Stimulated activated CD4-positive, alpha-beta T cell treated with anti-CD3 and anti-CD28 coated beads, Interleukin-2, amount 100 ng/mL, for 24 hours (primary cell): ENCODE measurements at regions not wholly inside any gene's neighbourhood (a gene's known extent, or its start where the extent isn't known, plus 50 kb on each side); places are given as distances from the start of the nearest gene placed in this dataset.
"Not testable (repeated sequence)": the region's sequence is repeated elsewhere in the genome, so short reads cannot be mapped to it uniquely, and the experiment has no call there.

Experiments
- DNase-seq, 2 donors: peaks; one replicate each; pipeline ENCODE4 v3.0.0-alpha.2; 2020

- DNase-seq = no peak
These were observed 122.5 kb upstream of the WDR75 start for GRCh38 chr2:189318761-189319160.

GRCh38 chr2:189319424-189319823 is 121.8 kb upstream of the WDR75 start:
- not testable (repeated sequence) for DNase-seq

GRCh38 chr2:189327879-189328847 is 113.1 kb upstream of the WDR75 start:
- DNase-seq = no peak

GRCh38 chr2:189328848-189329245 is 112.4 kb upstream of the WDR75 start:
- no peak for DNase-seq

- no peak for DNase-seq
These were observed 104.8 kb upstream of the WDR75 start for GRCh38 chr2:189336276-189336975.

GRCh38 chr2:189337656-189338055 is 103.6 kb upstream of the WDR75 start:
- no peak for DNase-seq

- DNase-seq = no peak
These were observed 103.2 kb upstream of the WDR75 start for GRCh38 chr2:189338115-189338514.

- no peak for DNase-seq
These were observed 100.2 kb upstream of the WDR75 start for GRCh38 chr2:189341077-189341476.

- no peak for DNase-seq
These were observed 97.2 kb upstream of the WDR75 start for GRCh38 chr2:189344043-189344442.

- DNase-seq = no peak
These were observed 93.7 kb upstream of the WDR75 start for GRCh38 chr2:189347540-189347939.

GRCh38 chr2:189348369-189348768 is 92.9 kb upstream of the WDR75 start:
- DNase-seq = no peak

- no peak for DNase-seq
These were observed 90.6 kb upstream of the WDR75 start for GRCh38 chr2:189350540-189351209.

- not testable (repeated sequence) for DNase-seq
These were observed 89.3 kb upstream of the WDR75 start for GRCh38 chr2:189351933-189352332.

GRCh38 chr2:189357375-189357774 is 83.9 kb upstream of the WDR75 start:
- not testable (repeated sequence) for DNase-seq

- DNase-seq = no peak
These were observed 80.4 kb upstream of the WDR75 start for GRCh38 chr2:189360861-189361260.

- DNase-seq = no peak
These were observed 79.0 kb upstream of the WDR75 start for GRCh38 chr2:189362283-189362682.

- DNase-seq = no peak
These were observed 77.7 kb upstream of the WDR75 start for GRCh38 chr2:189363559-189363958.

GRCh38 chr2:189364607-189365006 is 76.7 kb upstream of the WDR75 start:
- no peak for DNase-seq

GRCh38 chr2:189366349-189366748 is 74.9 kb upstream of the WDR75 start:
- DNase-seq = no peak

- no peak for DNase-seq
These were observed 73.9 kb upstream of the WDR75 start for GRCh38 chr2:189367343-189367742.

- no peak for DNase-seq
These were observed 71.7 kb upstream of the WDR75 start for GRCh38 chr2:189369566-189369965.

GRCh38 chr2:189370719-189371118 is 70.6 kb upstream of the WDR75 start:
- DNase-seq = no peak

- no peak for DNase-seq
These were observed 68.5 kb upstream of the WDR75 start for GRCh38 chr2:189372688-189373257.
